ENCODE measurements at regions not wholly inside any gene's neighbourhood (a gene's known extent, or its start where the extent isn't known, plus 50 kb on each side); places are given as distances from the start of the nearest gene placed in this dataset.

- TF ChIP-seq POLR2A (IDR thresholded peaks at IDR 0.05): no peak
- TF ChIP-seq CTCF (IDR thresholded peaks at IDR 0.05): no peak
These were observed 896.9 kb downstream of the CCSER2 start for GRCh38 chr10:85225311-85225710.
